ENCODE measurements at regions not wholly inside any gene's neighbourhood (a gene's known extent, or its start where the extent isn't known, plus 50 kb on each side); places are given as distances from the start of the nearest gene placed in this dataset.
"Not testable (repeated sequence)": the region's sequence is repeated elsewhere in the genome, so short reads cannot be mapped to it uniquely, and the experiment has no call there.

- no peak for DNase-seq
Observed at GRCh38 chr6:168871642-168872315, 381.9 kb downstream of the THBS2 start.

GRCh38 chr6:168870982-168871381, 382.7 kb downstream of the THBS2 start:
- no peak for DNase-seq

- DNase-seq, result no peak
Observed at GRCh38 chr6:168867247-168868102, 386.2 kb downstream of the THBS2 start.

- DNase-seq, result no peak
Observed at GRCh38 chr6:168866534-168866933, 387.1 kb downstream of the THBS2 start.

- no peak for DNase-seq
Observed at GRCh38 chr6:168865522-168865921, 388.1 kb downstream of the THBS2 start.

GRCh38 chr6:168864541-168865460, 388.8 kb downstream of the THBS2 start:
- no peak for DNase-seq

- DNase-seq, result no peak
Observed at GRCh38 chr6:168863467-168863866, 390.2 kb downstream of the THBS2 start.

- DNase-seq, result no peak
Observed at GRCh38 chr6:168862346-168862980, 391.2 kb downstream of the THBS2 start.

- DNase-seq, result no peak
Observed at GRCh38 chr6:168860987-168861386, 392.7 kb downstream of the THBS2 start.

- no peak for DNase-seq
Observed at GRCh38 chr6:168860341-168860740, 393.3 kb downstream of the THBS2 start.

GRCh38 chr6:168858926-168859325, 394.7 kb downstream of the THBS2 start:
- no peak for DNase-seq

GRCh38 chr6:168856914-168857313, 396.7 kb downstream of the THBS2 start:
- no peak for DNase-seq

- no peak for DNase-seq
Observed at GRCh38 chr6:168852376-168852884, 401.2 kb downstream of the THBS2 start.

GRCh38 chr6:168851460-168852375, 401.9 kb downstream of the THBS2 start:
- no peak for DNase-seq

GRCh38 chr6:168850027-168850736, 403.5 kb downstream of the THBS2 start:
- DNase-seq, result not testable (repeated sequence)

- DNase-seq, result no peak
Observed at GRCh38 chr6:168849459-168849858, 404.2 kb downstream of the THBS2 start.

GRCh38 chr6:168848797-168849196, 404.8 kb downstream of the THBS2 start:
- no peak for DNase-seq

- no peak for DNase-seq
Observed at GRCh38 chr6:168844821-168845609, 404.0 kb downstream of the SMOC2 start.

- not testable (repeated sequence) for DNase-seq
Observed at GRCh38 chr6:168842632-168843212, 401.7 kb downstream of the SMOC2 start.
